GM12878 (cell line): ENCODE measurements at regions not wholly inside any gene's neighbourhood (a gene's known extent, or its start where the extent isn't known, plus 50 kb on each side); places are given as distances from the start of the nearest gene placed in this dataset.

Experiments used
- ATAC-seq: fragments of 200-7000 bp; cut with Tn5 transposase; 3 replicates; pipeline ENCODE4 v1.9.1; 2020; ENCODE audit warnings: mild to moderate bottlenecking, moderate library complexity
- BruUV-seq: library from RNA; stranded (reverse); fragments of 400-500 nt; replicated peaks from 2 replicates; lab custom pipeline; 2021; lab: Mats Ljungman, UMichigan
- CTCF ChIA-PET: fragments of 300-600 bp; sonication (Branson Sonifier 250); formaldehyde crosslinking; extraction: SDS; loops from one replicate; lab custom pipeline; 2021; ENCODE audit warnings: inconsistent platforms; lab: Yijun Ruan, JAX
- POLR2A ChIA-PET: fragments of 350-600 bp; formaldehyde crosslinking; extraction: SDS; loops from one replicate; lab custom pipeline; 2021; ENCODE audit warnings: inconsistent platforms; lab: Charles Lee
- RAD21 ChIA-PET: fragments of 300-600 bp; sonication (Branson Sonifier 250); formaldehyde crosslinking; loops from one replicate; lab custom pipeline; 2023; ENCODE audit warnings: antibody characterized with exemption; ENCODE audit not compliant: unreplicated experiment; lab: Charles Lee
- SMC1A ChIA-PET: fragments of 300-600 bp; sonication (Branson Sonifier 250); formaldehyde crosslinking; loops from one replicate; lab custom pipeline; 2023; ENCODE audit not compliant: unreplicated experiment, uncharacterized antibody; lab: Charles Lee
- DNase-seq: peaks from one replicate; pipeline ENCODE4 v3.0.0-alpha.2; 2011; ENCODE audit warnings: low read depth, low spot score
- FAIRE-seq: peaks from 3 replicates; lab custom pipeline; 2011; peaks lifted over from hg19 to GRCh38; lab: Jason Lieb, UNC
- H2AFZ ChIP-seq: 2 replicates; pipeline ENCODE4 v1.6.0; 2011; ENCODE audit warnings: low read depth, low read length, control low read depth; ENCODE audit not compliant: control insufficient read depth
- H3K27ac ChIP-seq: 2 replicates; pipeline ENCODE4 v1.5.1; 2011; ENCODE audit warnings: control low read depth; ENCODE audit not compliant: control insufficient read depth, insufficient read depth
- H3K27me3 ChIP-seq, 2 experiments: replicated peaks in 1 of 2; 2 replicates each; pipeline versions ENCODE4 v1.6.0 to v1.6.1; 2011; ENCODE audit warnings: low read length in 1 of 2; ENCODE audit not compliant: control insufficient read depth in 2 of 2, insufficient read depth in 2 of 2
- H3K36me3 ChIP-seq, 2 experiments: 2 replicates each; pipeline ENCODE4 v1.5.1; 2011; ENCODE audit warnings: low read length in 1 of 2; ENCODE audit not compliant: control insufficient read depth in 2 of 2, insufficient read depth in 2 of 2
- H3K4me1 ChIP-seq: 2 replicates; pipeline ENCODE4 v1.6.1; 2011; ENCODE audit warnings: mild to moderate bottlenecking, low read length, moderate library complexity, mixed read lengths; ENCODE audit not compliant: control insufficient read depth, insufficient read depth
- H3K4me2 ChIP-seq: 2 replicates; pipeline ENCODE4 v1.6.0; 2011; ENCODE audit warnings: control low read depth; ENCODE audit not compliant: control insufficient read depth, insufficient read depth
- H3K4me3 ChIP-seq: fragments of 200-600 bp; sonication (generic); 2 replicates; pipeline ENCODE4 v1.5.1; 2016
- H3K79me2 ChIP-seq: 2 replicates; pipeline ENCODE4 v1.6.0; 2011; ENCODE audit warnings: low read length; ENCODE audit not compliant: control insufficient read depth, insufficient read depth
- H3K9ac ChIP-seq: 2 replicates; pipeline ENCODE4 v1.8.0; 2011; ENCODE audit warnings: low read length, control low read depth, mixed read lengths; ENCODE audit not compliant: control insufficient read depth, insufficient read depth
- H3K9me3 ChIP-seq: replicated peaks from 3 replicates; pipeline ENCODE4 v1.5.1; 2011; ENCODE audit warnings: mild to moderate bottlenecking, low read length; ENCODE audit not compliant: control insufficient read depth, insufficient read depth
- H4K20me1 ChIP-seq: 2 replicates; pipeline ENCODE4 v1.6.0; 2011; ENCODE audit not compliant: control insufficient read depth, insufficient read depth
- BHLHE40 ChIP-seq, 2 experiments: fragments of 450-650 bp in 1 of 2; IDR thresholded peaks; 2 replicates each; pipeline ENCODE4 v1.6.1; 2011 to 2017; ENCODE audit warnings: low read depth in 2 of 2, borderline replicate concordance in 1 of 2, improper control_type of control experiment in 1 of 2, low read length in 1 of 2, mild to moderate bottlenecking in 1 of 2
- CHD2 ChIP-seq: IDR thresholded peaks from 2 replicates; pipeline ENCODE4 v1.6.1; 2011; ENCODE audit warnings: low read depth, low read length, improper control_type of control experiment, borderline replicate concordance
- IRF5 ChIP-seq: fragments of 450-650 bp; IDR thresholded peaks from 2 replicates; pipeline ENCODE4 v1.6.1; 2017; ENCODE audit warnings: borderline replicate concordance
- PKNOX1 ChIP-seq: fragments of 450-650 bp; IDR thresholded peaks from 2 replicates; pipeline ENCODE4 v1.6.1; 2016; ENCODE audit warnings: mild to moderate bottlenecking
- ZNF207 ChIP-seq: fragments of 450-650 bp; IDR thresholded peaks from 2 replicates; pipeline ENCODE4 v1.6.1; 2014; ENCODE audit warnings: antibody characterized with exemption, mild to moderate bottlenecking, borderline replicate concordance
- WGBS: methylation state at CpG from one replicate; pipeline ENCODE4 v1.1.6; 2016; ENCODE audit warnings: low lambda C conversion rate; ENCODE audit not compliant: insufficient replicate concordance, insufficient coverage; ENCODE audit errors: missing lambda C conversion rate; 5-methylcytosine and 5-hydroxymethylcytosine counted together
- in situ Hi-C: fragments of 300-500 bp; cut with MboI; formaldehyde crosslinking; loops from 9 replicates; pipeline ENCODE4 v1.14.3; 2018; ENCODE audit warnings: mixed read lengths
- intact Hi-C: fragments of 100-400 bp; cut with micrococcal nuclease; formaldehyde crosslinking; loops from one replicate; pipeline ENCODE4 v1.14.2; 2022; ENCODE audit not compliant: unreplicated experiment

GRCh38 chr2:57698392-57698791 lies 348.2 kb upstream of the VRK2 start:
- H3K4me3 ChIP-seq = no peak overlapping the region
- H3K27ac ChIP-seq = no peak overlapping the region
- intact Hi-C loops (no loop called here), in situ Hi-C loops (no loop called here)
- ATAC-seq = no peak
- DNase-seq = no peak
- no peak for FAIRE-seq
- BruUV-seq = no TSS peak
- H4K20me1 ChIP-seq = no peaks in the 10 kb centered on the region
- whole genome bisulfite sequencing = 0% methylated on average over 1 of the region's 1 CpG
- H3K27me3 ChIP-seq = no peaks in the 10 kb centered on the region
- no peaks in the 10 kb centered on the region for H3K4me1 ChIP-seq
- H2AFZ ChIP-seq = no peak overlapping the region
- no peaks in the 10 kb centered on the region for H3K79me2 ChIP-seq
- H3K9me3 ChIP-seq = no peaks in the 10 kb centered on the region
- ChIA-PET SMC1A (interaction anchor here (0.6 to 1.2 kb wide), 4 partner anchors 13 to 105 kb away, joined by 3 read pairs; no protein-coding TSS in a partner anchor), RAD21 (no interaction called here), CTCF (interaction anchor here (3.4 kb wide), 1 partner anchor 22 kb away, joined by 10 read pairs; no protein-coding TSS in a partner anchor), POLR2A (no interaction called here)
- H3K9ac ChIP-seq = no peak overlapping the region
- TF ChIP-seq CHD2 = no peak
- no peak for TF ChIP-seq IRF5
- TF ChIP-seq PKNOX1 = no peak
- no peaks in the 10 kb centered on the region for H3K36me3 ChIP-seq
- H3K4me2 ChIP-seq = no peak overlapping the region

GRCh38 chr2:57698935-57699449 lies 347.6 kb upstream of the VRK2 start:
- ChIA-PET RAD21 (no interaction called here), SMC1A (interaction anchor here (0.6 to 1.4 kb wide), 3 partner anchors 13 to 99 kb away, joined by 3 to 4 read pairs (median 3); no protein-coding TSS in a partner anchor), POLR2A (no interaction called here), CTCF (interaction anchor here (1.1 to 3.4 kb wide), 2 partner anchors 14 to 21 kb away, joined by 3 to 10 read pairs; no protein-coding TSS in a partner anchor)
- intact Hi-C loops = no loop called here
- FAIRE-seq = no peak
- Histone ChIP-seq H3K4me1 (no peaks in the 10 kb centered on the region), H3K4me3 (no peak overlapping the region), H3K27ac (no peak overlapping the region), H3K9me3 (no peaks in the 10 kb centered on the region), H4K20me1 (no peaks in the 10 kb centered on the region), H3K4me2 (no peak overlapping the region), H3K9ac (no peak overlapping the region), H3K79me2 (no peaks in the 10 kb centered on the region), H3K36me3 (no peaks in the 10 kb centered on the region), H2AFZ (no peak overlapping the region), H3K27me3 (no peaks in the 10 kb centered on the region)
- DNase-seq = no peak
- WGBS = 32% methylated on average over 2 of the region's 2 CpGs
- TF ChIP-seq BHLHE40 (IDR thresholded peaks at IDR 0.05; ENCODE audit: borderline replicate concordance in 1 of 2, low read depth in 2 of 2, low read length in 1 of 2) (peak; percentile 61 to 69; a peak in 3 of 4 replicates), ZNF207 (no peak)
- no TSS peak for BruUV-seq
- peak; percentile 27; the same call in 1 of the 3 replicates for ATAC-seq
- in situ Hi-C loops = no loop called here
